ENCODE measurements at regions not wholly inside any gene's neighbourhood (a gene's known extent, or its start where the extent isn't known, plus 50 kb on each side); places are given as distances from the start of the nearest gene placed in this dataset.

GRCh38 chr5:78718824-78719223 is 70.3 kb upstream of the LHFPL2 start:
- no peak for TF ChIP-seq OSR1 (CRISPR knock-in tag; IDR thresholded peaks at IDR 0.05)
- no peak for TF ChIP-seq CREB5 (CRISPR knock-in tag; IDR thresholded peaks at IDR 0.05; ENCODE audit: low read depth)
- TF ChIP-seq RARB (CRISPR knock-in tag; IDR thresholded peaks at IDR 0.05), result no peak
- no peak for TF ChIP-seq TOX (CRISPR knock-in tag; IDR thresholded peaks at IDR 0.05; ENCODE audit: borderline replicate concordance)
- TF ChIP-seq GLIS3 (CRISPR knock-in tag; IDR thresholded peaks at IDR 0.05), result no peak
- no peak for TF ChIP-seq PPARA (CRISPR knock-in tag; IDR thresholded peaks at IDR 0.05; ENCODE audit: borderline replicate concordance)

Data from SK-N-SH treated with all-trans-retinoic acid at 6 μM for 48 hours (cell line).